LNCAP (cell line): ENCODE measurements at regions not wholly inside any gene's neighbourhood (a gene's known extent, or its start where the extent isn't known, plus 50 kb on each side); places are given as distances from the start of the nearest gene placed in this dataset.

Experiments used
- TF ChIP-seq, protein P1 (sequence below): fragments of 450-650 bp; IDR thresholded peaks from 2 replicates; pipeline ENCODE4 v1.5.1; 2017; ENCODE audit warnings: mild to moderate bottlenecking

GRCh38 chr14:101026341-101026740 lies 122.8 kb upstream of the RTL1 start:
- TF ChIP-seq, protein P1, sequence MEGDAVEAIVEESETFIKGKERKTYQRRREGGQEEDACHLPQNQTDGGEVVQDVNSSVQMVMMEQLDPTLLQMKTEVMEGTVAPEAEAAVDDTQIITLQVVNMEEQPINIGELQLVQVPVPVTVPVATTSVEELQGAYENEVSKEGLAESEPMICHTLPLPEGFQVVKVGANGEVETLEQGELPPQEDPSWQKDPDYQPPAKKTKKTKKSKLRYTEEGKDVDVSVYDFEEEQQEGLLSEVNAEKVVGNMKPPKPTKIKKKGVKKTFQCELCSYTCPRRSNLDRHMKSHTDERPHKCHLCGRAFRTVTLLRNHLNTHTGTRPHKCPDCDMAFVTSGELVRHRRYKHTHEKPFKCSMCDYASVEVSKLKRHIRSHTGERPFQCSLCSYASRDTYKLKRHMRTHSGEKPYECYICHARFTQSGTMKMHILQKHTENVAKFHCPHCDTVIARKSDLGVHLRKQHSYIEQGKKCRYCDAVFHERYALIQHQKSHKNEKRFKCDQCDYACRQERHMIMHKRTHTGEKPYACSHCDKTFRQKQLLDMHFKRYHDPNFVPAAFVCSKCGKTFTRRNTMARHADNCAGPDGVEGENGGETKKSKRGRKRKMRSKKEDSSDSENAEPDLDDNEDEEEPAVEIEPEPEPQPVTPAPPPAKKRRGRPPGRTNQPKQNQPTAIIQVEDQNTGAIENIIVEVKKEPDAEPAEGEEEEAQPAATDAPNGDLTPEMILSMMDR: no peak

- TF ChIP-seq, protein P1: no peak
These were observed 123.8 kb upstream of the RTL1 start for GRCh38 chr14:101027291-101027690.

- TF ChIP-seq, protein P1: no peak
These were observed 124.4 kb upstream of the RTL1 start for GRCh38 chr14:101027966-101028365.

DNA sequence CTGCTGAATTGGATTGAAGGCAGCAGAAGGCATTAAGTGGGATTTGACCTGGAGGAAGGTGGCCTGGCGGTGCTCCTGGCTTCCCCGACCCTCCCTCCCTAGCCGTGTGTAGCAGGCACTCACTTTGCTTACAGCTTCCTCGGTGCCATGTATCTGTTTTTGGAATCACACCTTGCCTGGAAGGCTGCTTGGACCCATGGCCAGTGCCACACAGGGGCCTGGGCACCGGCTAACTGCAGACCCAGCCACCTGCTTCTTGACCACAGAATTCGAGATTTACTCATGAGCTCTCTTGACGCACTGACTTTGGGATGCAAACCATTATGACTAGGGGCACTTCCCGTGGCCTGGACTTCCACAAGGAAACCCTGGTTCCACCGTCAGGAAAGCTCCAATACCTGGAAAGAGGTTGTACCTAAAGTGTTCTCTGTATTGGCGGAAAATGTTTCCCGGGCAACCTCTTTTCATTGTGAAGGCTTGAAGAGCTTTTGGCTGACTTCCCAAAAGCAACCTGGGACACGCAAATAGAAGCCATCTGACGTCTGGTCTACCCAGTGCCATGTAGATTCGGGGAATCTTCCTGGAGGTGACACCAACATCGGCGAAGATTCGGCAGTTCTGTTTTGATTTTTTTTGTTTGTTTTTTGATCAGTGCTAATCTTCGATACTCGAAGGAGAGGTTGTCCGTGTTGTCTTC lies 125.6 kb upstream of the RTL1 start:
- TF ChIP-seq, protein P1: no peak

DNA sequence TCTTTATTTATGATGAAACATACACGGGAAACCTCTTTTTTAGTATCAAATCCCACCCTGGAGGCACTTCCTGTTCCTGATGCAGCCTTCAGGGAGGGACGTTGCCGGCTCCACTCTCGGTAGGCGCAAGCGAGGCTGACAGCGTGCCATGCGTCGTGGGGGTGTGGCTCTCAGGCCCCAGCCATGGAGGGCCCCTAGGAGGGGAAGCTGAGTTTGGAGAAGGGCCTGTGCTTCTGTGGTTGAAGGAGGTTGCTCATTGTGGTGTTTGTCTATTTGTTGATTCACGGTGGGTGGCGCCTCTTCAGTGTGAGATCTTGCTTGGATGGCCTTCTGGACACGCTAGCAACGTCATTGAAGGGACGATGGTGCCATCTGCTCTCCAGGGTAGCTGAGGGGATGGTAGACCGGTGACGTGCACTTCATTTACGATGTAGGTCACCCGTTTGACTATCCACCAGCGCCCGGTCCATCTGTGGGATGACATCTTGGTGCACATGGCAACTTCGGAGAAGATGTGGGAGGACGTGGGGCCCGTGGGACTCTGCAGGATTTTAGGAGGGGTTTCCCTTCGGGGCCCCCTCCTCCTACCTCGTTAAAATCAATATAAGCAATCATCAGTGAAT lies 126.3 kb upstream of the RTL1 start:
- TF ChIP-seq, protein P1: no peak

GRCh38 chr14:101030586-101030985 lies 127.1 kb upstream of the RTL1 start:
- TF ChIP-seq, protein P1: no peak

- TF ChIP-seq, protein P1: no peak
These were observed 127.7 kb upstream of the RTL1 start for GRCh38 chr14:101031186-101031585.
